ENCODE measurements at regions not wholly inside any gene's neighbourhood (a gene's known extent, or its start where the extent isn't known, plus 50 kb on each side); places are given as distances from the start of the nearest gene placed in this dataset.
"Not testable (repeated sequence)": the region's sequence is repeated elsewhere in the genome, so short reads cannot be mapped to it uniquely, and the experiment has no call there.

GRCh38 chr5:108495615-108496014 lies 113.7 kb upstream of the FBXL17 start:
- TF ChIP-seq BHLHE40 (IDR thresholded peaks at IDR 0.05; ENCODE audit: borderline replicate concordance); TARDBP (IDR thresholded peaks at IDR 0.05); SUZ12 (IDR thresholded peaks at IDR 0.05); PKNOX1 (IDR thresholded peaks at IDR 0.05); ZNF384 (IDR thresholded peaks at IDR 0.05); FOXK2 (IDR thresholded peaks at IDR 0.05); ELF4 (IDR thresholded peaks at IDR 0.05); FOXM1 (IDR thresholded peaks at IDR 0.05; ENCODE audit: borderline replicate concordance): not testable (repeated sequence)

All from HEK293T (cell line).